ENCODE measurements at regions not wholly inside any gene's neighbourhood (a gene's known extent, or its start where the extent isn't known, plus 50 kb on each side); places are given as distances from the start of the nearest gene placed in this dataset.

DNA sequence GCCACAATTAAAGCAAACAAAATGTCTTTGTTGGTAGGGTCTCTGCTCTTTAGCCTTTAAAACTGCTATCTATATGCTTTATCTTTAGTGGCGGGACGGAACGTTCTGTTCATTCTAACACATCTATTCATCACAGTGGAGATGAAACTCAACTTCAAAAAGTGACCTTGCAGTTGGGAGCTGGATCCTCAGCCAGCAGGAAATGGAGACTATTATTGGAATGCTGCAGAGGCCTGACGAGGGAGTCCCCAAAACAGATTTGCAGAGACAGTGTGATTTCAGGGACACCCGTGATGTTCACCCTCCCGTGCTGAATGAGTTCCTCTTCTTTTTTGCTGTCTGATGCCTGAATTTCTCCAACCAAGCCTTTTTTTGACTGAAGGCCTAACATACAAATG is 306.0 kb upstream of the SHH start:
- no TSS peak for BruUV-seq (replicated peaks)
- Mint-ChIP-seq H3K9me3 (ENCODE audit: unreplicated experiment) (no peaks in the 10 kb centered on the region), H3K4me1 (ENCODE audit: low read depth, unreplicated experiment) (no peaks in the 10 kb centered on the region), H3K36me3 (ENCODE audit: insufficient read depth, unreplicated experiment) (no peaks in the 10 kb centered on the region), H3K4me3 (ENCODE audit: unreplicated experiment) (no peak overlapping the region), H3K27me3 (ENCODE audit: insufficient read depth, unreplicated experiment) (no peaks in the 10 kb centered on the region), H3K27ac (ENCODE audit: unreplicated experiment) (no peak overlapping the region)
- Histone ChIP-seq H3K4me3 (ENCODE audit: low read depth, low read length) (no peak overlapping the region), H3K27me3 (replicated peaks; ENCODE audit: control insufficient read depth, insufficient read depth, low read length) (no peaks in the 10 kb centered on the region), H3K4me1 (no peaks in the 10 kb centered on the region), H3K36me3 (ENCODE audit: control insufficient read depth, insufficient read depth, low read length) (no peaks in the 10 kb centered on the region), H3K9me3 (no peaks in the 10 kb centered on the region)
- no peak for DNase-seq
- CTCF ChIA-PET, result no interaction called here
- POLR2A ChIA-PET, result no interaction called here
- intact Hi-C loops (cut with micrococcal nuclease; ENCODE audit: unreplicated experiment), result no loop called here
- TF ChIP-seq, protein P1, sequence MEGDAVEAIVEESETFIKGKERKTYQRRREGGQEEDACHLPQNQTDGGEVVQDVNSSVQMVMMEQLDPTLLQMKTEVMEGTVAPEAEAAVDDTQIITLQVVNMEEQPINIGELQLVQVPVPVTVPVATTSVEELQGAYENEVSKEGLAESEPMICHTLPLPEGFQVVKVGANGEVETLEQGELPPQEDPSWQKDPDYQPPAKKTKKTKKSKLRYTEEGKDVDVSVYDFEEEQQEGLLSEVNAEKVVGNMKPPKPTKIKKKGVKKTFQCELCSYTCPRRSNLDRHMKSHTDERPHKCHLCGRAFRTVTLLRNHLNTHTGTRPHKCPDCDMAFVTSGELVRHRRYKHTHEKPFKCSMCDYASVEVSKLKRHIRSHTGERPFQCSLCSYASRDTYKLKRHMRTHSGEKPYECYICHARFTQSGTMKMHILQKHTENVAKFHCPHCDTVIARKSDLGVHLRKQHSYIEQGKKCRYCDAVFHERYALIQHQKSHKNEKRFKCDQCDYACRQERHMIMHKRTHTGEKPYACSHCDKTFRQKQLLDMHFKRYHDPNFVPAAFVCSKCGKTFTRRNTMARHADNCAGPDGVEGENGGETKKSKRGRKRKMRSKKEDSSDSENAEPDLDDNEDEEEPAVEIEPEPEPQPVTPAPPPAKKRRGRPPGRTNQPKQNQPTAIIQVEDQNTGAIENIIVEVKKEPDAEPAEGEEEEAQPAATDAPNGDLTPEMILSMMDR (IDR thresholded peaks at IDR 0.05; ENCODE audit: insufficient read depth in 1 of 2, low read depth in 1 of 2, low read length in 1 of 2, severe bottlenecking in 1 of 2, unreplicated experiment in 1 of 2), result no peak

DNA sequence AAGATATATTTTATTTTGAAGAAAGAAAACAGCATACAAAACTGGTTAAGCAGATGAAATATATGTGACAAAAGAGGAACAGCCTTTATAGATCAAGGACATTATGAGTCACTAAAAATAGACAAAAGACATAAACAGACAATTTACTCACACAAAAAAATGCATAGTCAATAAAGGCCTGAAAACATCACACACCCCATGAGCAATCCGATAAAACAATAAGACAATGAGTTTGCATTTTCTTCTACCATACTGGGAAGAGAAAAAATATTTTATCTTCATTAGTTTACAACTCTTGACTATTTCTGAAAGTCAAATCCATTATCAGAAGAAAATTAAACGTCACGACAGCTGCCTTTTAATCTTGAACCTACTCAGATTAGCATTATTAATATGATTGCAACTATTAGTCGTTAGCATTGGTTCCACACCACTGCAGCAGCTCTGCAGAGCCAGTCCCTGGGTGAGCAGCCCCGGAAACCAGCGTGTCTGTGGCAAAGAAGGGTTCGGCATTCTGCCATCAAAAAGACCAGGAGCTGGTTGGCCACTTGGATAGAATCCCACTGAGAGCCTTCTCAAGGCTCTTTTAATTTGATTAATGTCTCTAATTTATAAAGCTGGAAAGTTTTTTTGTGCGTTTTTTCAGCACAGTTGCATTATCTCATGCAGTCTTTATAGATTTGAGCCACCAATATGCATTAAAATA is 305.4 kb upstream of the SHH start:
- no peaks in the 10 kb centered on the region for H3K36me3 ChIP-seq (ENCODE audit: control insufficient read depth, insufficient read depth, low read length)
- TF ChIP-seq, protein P1 (IDR thresholded peaks at IDR 0.05; ENCODE audit: insufficient read depth in 1 of 2, low read depth in 1 of 2, low read length in 1 of 2, severe bottlenecking in 1 of 2, unreplicated experiment in 1 of 2), result no peak
- DNase-seq, result no peak
- POLR2A ChIA-PET, result no interaction called here
- H3K27me3 ChIP-seq (replicated peaks; ENCODE audit: control insufficient read depth, insufficient read depth, low read length), result no peaks in the 10 kb centered on the region
- H3K36me3 Mint-ChIP-seq (ENCODE audit: insufficient read depth, unreplicated experiment), result no peaks in the 10 kb centered on the region
- no peaks in the 10 kb centered on the region for H3K27me3 Mint-ChIP-seq (ENCODE audit: insufficient read depth, unreplicated experiment)
- no peak overlapping the region for H3K27ac Mint-ChIP-seq (ENCODE audit: unreplicated experiment)
- intact Hi-C loops (cut with micrococcal nuclease; ENCODE audit: unreplicated experiment), result no loop called here
- H3K9me3 ChIP-seq, result no peaks in the 10 kb centered on the region
- H3K4me1 ChIP-seq, result no peaks in the 10 kb centered on the region
- no peaks in the 10 kb centered on the region for H3K9me3 Mint-ChIP-seq (ENCODE audit: unreplicated experiment)
- no peak overlapping the region for H3K4me3 ChIP-seq (ENCODE audit: low read depth, low read length)
- CTCF ChIA-PET, result no interaction called here
- no peaks in the 10 kb centered on the region for H3K4me1 Mint-ChIP-seq (ENCODE audit: low read depth, unreplicated experiment)
- H3K4me3 Mint-ChIP-seq (ENCODE audit: unreplicated experiment), result no peak overlapping the region
- BruUV-seq (replicated peaks), result no TSS peak

DNA sequence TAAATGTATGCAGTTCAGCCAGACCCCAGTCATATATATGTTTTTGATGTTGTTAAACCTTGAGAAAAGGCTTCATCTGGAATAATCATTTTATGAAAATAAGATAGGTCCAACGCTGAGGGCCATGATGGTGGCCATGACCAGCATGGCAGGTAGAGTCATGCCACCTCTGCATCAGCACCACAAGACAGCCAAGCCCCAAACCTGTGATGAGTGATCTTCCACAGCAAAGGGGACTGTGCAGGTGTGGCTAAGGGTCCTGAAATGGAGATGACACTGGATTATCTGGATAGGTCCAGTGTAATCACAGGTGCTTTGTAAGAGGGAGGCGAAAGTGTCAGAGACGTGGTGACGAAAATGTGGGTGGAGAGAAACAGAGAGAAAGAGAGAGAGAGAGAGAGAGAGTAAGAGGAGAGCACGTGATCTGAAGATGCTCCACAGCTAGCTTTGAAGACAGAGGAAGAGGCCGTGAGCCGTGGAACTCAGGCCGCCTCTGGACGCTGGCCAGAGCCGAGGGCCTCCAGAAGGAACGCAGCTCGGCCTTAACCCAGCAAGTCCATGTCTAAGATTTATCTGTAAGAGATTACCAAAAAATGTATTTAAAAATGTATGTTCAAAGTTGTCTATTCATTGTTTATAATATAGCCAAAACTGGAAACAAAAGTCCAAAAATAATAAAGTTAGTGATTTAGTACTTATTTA is 304.4 kb upstream of the SHH start:
- no peak for DNase-seq
- no peaks in the 10 kb centered on the region for H3K9me3 ChIP-seq
- Mint-ChIP-seq H3K4me1 (ENCODE audit: low read depth, unreplicated experiment) (no peaks in the 10 kb centered on the region), H3K27me3 (ENCODE audit: insufficient read depth, unreplicated experiment) (no peaks in the 10 kb centered on the region), H3K9me3 (ENCODE audit: unreplicated experiment) (no peaks in the 10 kb centered on the region), H3K36me3 (ENCODE audit: insufficient read depth, unreplicated experiment) (no peaks in the 10 kb centered on the region), H3K27ac (ENCODE audit: unreplicated experiment) (no peak overlapping the region), H3K4me3 (ENCODE audit: unreplicated experiment) (no peak overlapping the region)
- TF ChIP-seq, protein P1 (IDR thresholded peaks at IDR 0.05; ENCODE audit: insufficient read depth in 1 of 2, low read depth in 1 of 2, low read length in 1 of 2, severe bottlenecking in 1 of 2, unreplicated experiment in 1 of 2), result no peak
- no peaks in the 10 kb centered on the region for H3K27me3 ChIP-seq (replicated peaks; ENCODE audit: control insufficient read depth, insufficient read depth, low read length)
- intact Hi-C loops (cut with micrococcal nuclease; ENCODE audit: unreplicated experiment), result no loop called here
- ChIA-PET CTCF (no interaction called here), POLR2A (no interaction called here)
- no peak overlapping the region for H3K4me3 ChIP-seq (ENCODE audit: low read depth, low read length)
- BruUV-seq (replicated peaks), result no TSS peak
- no peaks in the 10 kb centered on the region for H3K36me3 ChIP-seq (ENCODE audit: control insufficient read depth, insufficient read depth, low read length)
- no peaks in the 10 kb centered on the region for H3K4me1 ChIP-seq
